ENCODE measurements at regions not wholly inside any gene's neighbourhood (a gene's known extent, or its start where the extent isn't known, plus 50 kb on each side); places are given as distances from the start of the nearest gene placed in this dataset.

GRCh38 chr2:8087480-8087840 is 594.4 kb upstream of the ID2 start:
- WGBS (ENCODE audit: insufficient coverage) = 100% methylated on average over 2 of the region's 3 CpGs
- H3K27me3 Mint-ChIP-seq (ENCODE audit: low read depth in 3 of 3) = peaks cover 0 to 3% (median 0%) of the 10 kb centered on the region in 3 donors
- H3K27ac ChIP-seq (ENCODE audit: low read depth in 1 of 2, low read length in 2 of 2) = no peak overlapping the region

GRCh38 chr2:8088810-8089209 is 593.0 kb upstream of the ID2 start:
- Histone ChIP-seq H3K9ac (ENCODE audit: insufficient read depth, low read length, poor library complexity, severe bottlenecking) (no peak overlapping the region), H2AFZ (ENCODE audit: insufficient read depth, low read depth, low read length, poor library complexity, severe bottlenecking) (no peak overlapping the region), H3K79me2 (ENCODE audit: insufficient read depth, low read length) (no peaks in the 10 kb centered on the region), H3K4me2 (replicated peaks; ENCODE audit: extremely low read depth, low read length, poor library complexity, severe bottlenecking) (no peak overlapping the region), H3K27ac (ENCODE audit: low read depth in 1 of 2, low read length in 2 of 2) (no peak overlapping the region), H3K27me3 (ENCODE audit: control insufficient read depth in 2 of 2, insufficient read depth in 2 of 2, low read length in 2 of 2) (no peaks in the 10 kb centered on the region), H3K9me3 (replicated peaks in 1 of 2; ENCODE audit: control insufficient read depth in 1 of 2, insufficient read depth in 1 of 2, low read length in 2 of 2) (no peaks in the 10 kb centered on the region), H3K4me3 (replicated peaks in 1 of 3; ENCODE audit: low read depth in 2 of 3, low read length in 3 of 3) (no peak overlapping the region), H3K4me1 (ENCODE audit: control insufficient read depth in 1 of 2, insufficient read depth in 2 of 2, low read length in 2 of 2) (peaks cover 13 to 15% of the 10 kb centered on the region in 2 donors), H4K20me1 (ENCODE audit: insufficient read depth, low read length) (no peaks in the 10 kb centered on the region), H3K36me3 (replicated peaks in 1 of 2; ENCODE audit: control insufficient read depth in 1 of 2, insufficient read depth in 2 of 2, low read length in 2 of 2) (no peaks in the 10 kb centered on the region)
- intact Hi-C loops (cut with micrococcal nuclease) = no loop called here
- no peak overlapping the region for H3K27ac Mint-ChIP-seq
- H3K4me3 Mint-ChIP-seq = no peak overlapping the region
- peaks cover 0 to 2% (median 0%) of the 10 kb centered on the region in 7 donors for H3K9me3 Mint-ChIP-seq
- TF ChIP-seq CTCF (IDR thresholded peaks at IDR 0.05) = no peak
- H3K27me3 Mint-ChIP-seq (ENCODE audit: low read depth in 3 of 3) = peaks cover 0 to 3% (median 0%) of the 10 kb centered on the region in 3 donors
- H3K4me1 Mint-ChIP-seq = peaks cover 7% of the 10 kb centered on the region
- WGBS (ENCODE audit: insufficient coverage) = no CpG with 5 or more reads among the region's 1 CpG
- DNase-seq = no peak
- peaks cover 0 to 4% of the 10 kb centered on the region in 2 donors for H3K36me3 Mint-ChIP-seq

More at GRCh38 chr2:8087480-8087840, 594.4 kb upstream of the ID2 start:
- H3K79me2 ChIP-seq (ENCODE audit: insufficient read depth, low read length) = no peaks in the 10 kb centered on the region
- peak overlapping the region in 1 of 7 donors; percentile 35 for H3K27ac Mint-ChIP-seq
- intact Hi-C loops (cut with micrococcal nuclease) = no loop called here
- peaks cover 0 to 4% of the 10 kb centered on the region in 2 donors for H3K36me3 Mint-ChIP-seq
- H3K4me2 ChIP-seq (replicated peaks; ENCODE audit: extremely low read depth, low read length, poor library complexity, severe bottlenecking) = no peak overlapping the region
- no peak overlapping the region for H3K9ac ChIP-seq (ENCODE audit: insufficient read depth, low read length, poor library complexity, severe bottlenecking)
- no peaks in the 10 kb centered on the region for H3K27me3 ChIP-seq (ENCODE audit: control insufficient read depth in 2 of 2, insufficient read depth in 2 of 2, low read length in 2 of 2)
- H3K4me3 Mint-ChIP-seq = no peak overlapping the region
- H3K9me3 ChIP-seq (replicated peaks in 1 of 2; ENCODE audit: control insufficient read depth in 1 of 2, insufficient read depth in 1 of 2, low read length in 2 of 2) = no peaks in the 10 kb centered on the region
- no peaks in the 10 kb centered on the region for H4K20me1 ChIP-seq (ENCODE audit: insufficient read depth, low read length)
- no peak for DNase-seq
- TF ChIP-seq CTCF (IDR thresholded peaks at IDR 0.05) = no peak
- peaks cover 0 to 2% (median 0%) of the 10 kb centered on the region in 7 donors for H3K9me3 Mint-ChIP-seq
- no peak overlapping the region for H2AFZ ChIP-seq (ENCODE audit: insufficient read depth, low read depth, low read length, poor library complexity, severe bottlenecking)
- H3K4me1 ChIP-seq (ENCODE audit: control insufficient read depth in 1 of 2, insufficient read depth in 2 of 2, low read length in 2 of 2) = peaks cover 13 to 15% of the 10 kb centered on the region in 2 donors
- H3K4me1 Mint-ChIP-seq = peaks cover 7% of the 10 kb centered on the region
- no peaks in the 10 kb centered on the region for H3K36me3 ChIP-seq (replicated peaks in 1 of 2; ENCODE audit: control insufficient read depth in 1 of 2, insufficient read depth in 2 of 2, low read length in 2 of 2)
- no peak overlapping the region for H3K4me3 ChIP-seq (replicated peaks in 1 of 3; ENCODE audit: low read depth in 2 of 3, low read length in 3 of 3)

Data from CD14-positive monocyte (primary cell).